HAP-1 (cell line): ENCODE measurements at regions not wholly inside any gene's neighbourhood (a gene's known extent, or its start where the extent isn't known, plus 50 kb on each side); places are given as distances from the start of the nearest gene placed in this dataset.

Experiments
- DNase-seq, 2 experiments: peaks; one replicate each; pipeline ENCODE4 v3.0.0-alpha.2; 2016 to 2020; ENCODE audit warnings: low spot score in 2 of 2
- H3K27me3 ChIP-seq: fragments of 250-450 bp; sonication (Bioruptor Pico); 2 replicates; pipeline ENCODE4 v1.5.1; 2020; ENCODE audit warnings: low read depth, mild to moderate bottlenecking, moderate library complexity
- H3K36me3 ChIP-seq: fragments of 250-450 bp; sonication (Bioruptor Pico); replicated peaks from 2 replicates; pipeline ENCODE4 v1.5.1; 2020; ENCODE audit warnings: mild to moderate bottlenecking
- H3K4me1 ChIP-seq: fragments of 250-450 bp; sonication (Bioruptor Pico); 2 replicates; pipeline ENCODE4 v1.5.1; 2020; ENCODE audit warnings: mild to moderate bottlenecking
- H3K4me3 ChIP-seq: fragments of 250-450 bp; sonication (Bioruptor Pico); 2 replicates; pipeline ENCODE4 v1.5.1; 2020; ENCODE audit warnings: mild to moderate bottlenecking, moderate library complexity
- H3K9me3 ChIP-seq: fragments of 250-450 bp; sonication (Bioruptor Pico); 2 replicates; pipeline ENCODE4 v1.5.1; 2020; ENCODE audit warnings: mild to moderate bottlenecking, moderate library complexity
- in situ Hi-C: fragments of 300-500 bp; cut with MboI; formaldehyde crosslinking; loops from 3 replicates; pipeline ENCODE4 v1.14.3; 2020; ENCODE audit warnings: low sequenced_read_pairs, inconsistent platforms, mixed read lengths

DNA sequence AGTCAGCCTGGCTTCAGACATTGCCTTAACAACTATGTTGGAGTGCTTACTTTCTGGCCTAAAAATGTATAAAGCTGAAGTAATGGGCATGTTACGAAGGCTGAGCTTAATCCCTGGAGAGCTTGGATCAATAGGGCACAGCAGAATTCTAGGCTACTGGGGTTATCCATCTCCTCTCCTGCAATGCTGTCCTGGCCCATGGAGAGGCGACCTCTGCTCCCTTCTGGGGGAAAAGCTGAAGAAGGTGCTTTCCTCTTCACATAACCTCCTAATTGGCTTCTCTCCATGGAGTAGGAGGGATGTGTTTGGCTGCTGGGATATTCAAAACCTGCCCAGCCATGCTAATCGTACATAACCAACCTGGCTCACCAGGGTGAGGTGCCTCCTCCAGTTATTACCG lies 403.5 kb downstream of the DMRT2 start:
- in situ Hi-C loops = no loop called here
- Histone ChIP-seq H3K36me3 (no peaks in the 10 kb centered on the region), H3K27me3 (no peaks in the 10 kb centered on the region), H3K4me3 (no peak overlapping the region), H3K4me1 (no peaks in the 10 kb centered on the region), H3K9me3 (no peaks in the 10 kb centered on the region)
- no peak for DNase-seq

- Histone ChIP-seq H3K36me3 (no peaks in the 10 kb centered on the region), H3K27me3 (no peaks in the 10 kb centered on the region), H3K9me3 (no peaks in the 10 kb centered on the region), H3K4me1 (no peaks in the 10 kb centered on the region), H3K4me3 (no peak overlapping the region)
- in situ Hi-C loops = no loop called here
- DNase-seq = no peak
Measured at GRCh38 chr9:1454211-1454610, 404.1 kb downstream of the DMRT2 start.

- H3K4me1 ChIP-seq = no peaks in the 10 kb centered on the region
- DNase-seq = no peak
- H3K4me3 ChIP-seq = no peak overlapping the region
- no peaks in the 10 kb centered on the region for H3K27me3 ChIP-seq
- no peaks in the 10 kb centered on the region for H3K36me3 ChIP-seq
- no peaks in the 10 kb centered on the region for H3K9me3 ChIP-seq
- in situ Hi-C loops = no loop called here
Measured at GRCh38 chr9:1454616-1455347, 404.6 kb downstream of the DMRT2 start.

GRCh38 chr9:1455766-1456165 lies 405.6 kb downstream of the DMRT2 start:
- Histone ChIP-seq H3K36me3 (no peaks in the 10 kb centered on the region), H3K4me3 (no peak overlapping the region), H3K9me3 (no peaks in the 10 kb centered on the region), H3K4me1 (no peaks in the 10 kb centered on the region), H3K27me3 (no peaks in the 10 kb centered on the region)
- DNase-seq = no peak
- in situ Hi-C loops = no loop called here

GRCh38 chr9:1456301-1457024 lies 406.3 kb downstream of the DMRT2 start:
- Histone ChIP-seq H3K9me3 (no peaks in the 10 kb centered on the region), H3K27me3 (no peaks in the 10 kb centered on the region), H3K4me1 (no peaks in the 10 kb centered on the region), H3K36me3 (no peaks in the 10 kb centered on the region), H3K4me3 (no peak overlapping the region)
- in situ Hi-C loops = no loop called here
- DNase-seq = no peak

DNA sequence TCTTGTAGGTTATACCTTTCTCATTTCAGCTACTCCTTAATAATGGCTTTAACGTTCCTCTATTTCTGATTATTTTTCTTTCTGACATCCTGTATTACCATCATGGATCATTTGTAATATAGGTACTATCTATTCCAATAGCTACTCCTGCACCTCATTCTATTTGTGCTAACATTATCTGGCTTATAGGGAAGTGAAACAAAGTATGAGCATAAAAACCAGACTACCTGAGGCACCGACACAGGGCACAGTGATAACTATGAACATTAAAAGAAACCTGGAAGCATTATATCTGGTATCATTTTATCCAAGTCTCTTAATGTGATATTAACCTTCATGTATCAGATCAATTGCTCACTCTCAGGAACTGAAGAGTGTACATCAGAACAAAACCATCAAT lies 407.3 kb downstream of the DMRT2 start:
- Histone ChIP-seq H3K4me1 (no peaks in the 10 kb centered on the region), H3K36me3 (no peaks in the 10 kb centered on the region), H3K4me3 (no peak overlapping the region), H3K9me3 (no peaks in the 10 kb centered on the region), H3K27me3 (no peaks in the 10 kb centered on the region)
- in situ Hi-C loops = no loop called here
- no peak for DNase-seq

GRCh38 chr9:1458503-1458902 lies 408.3 kb downstream of the DMRT2 start:
- H3K36me3 ChIP-seq = no peaks in the 10 kb centered on the region
- no peak overlapping the region for H3K4me3 ChIP-seq
- no peak for DNase-seq
- H3K27me3 ChIP-seq = no peaks in the 10 kb centered on the region
- in situ Hi-C loops = no loop called here
- H3K9me3 ChIP-seq = no peaks in the 10 kb centered on the region
- no peaks in the 10 kb centered on the region for H3K4me1 ChIP-seq

- no peaks in the 10 kb centered on the region for H3K36me3 ChIP-seq
- peak; percentile 22 to 23 for DNase-seq
- in situ Hi-C loops = no loop called here
Measured at GRCh38 chr9:1460143-1460769, 410.1 kb downstream of the DMRT2 start.

DNA sequence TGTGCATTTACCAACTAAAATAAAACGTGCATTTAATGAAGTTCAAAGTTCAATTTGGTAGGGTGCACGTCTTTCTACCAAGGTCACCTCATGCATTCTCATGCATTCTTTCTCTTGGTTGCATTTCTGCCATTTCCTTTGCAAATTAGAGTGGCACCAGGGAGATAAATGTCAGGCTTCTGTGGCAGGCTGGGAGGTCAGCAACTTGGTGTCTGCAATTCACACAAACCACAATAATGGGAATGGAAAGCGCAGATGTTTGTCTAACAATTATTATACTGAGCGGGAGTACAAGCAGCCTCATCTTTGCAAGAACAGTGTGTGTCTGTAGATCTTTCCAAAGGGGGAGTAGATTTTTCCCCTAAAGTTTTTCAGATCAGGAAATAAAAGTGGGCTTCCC lies 411.7 kb downstream of the DMRT2 start:
- no peak for DNase-seq
- H3K4me3 ChIP-seq = no peak overlapping the region
- H3K9me3 ChIP-seq = no peaks in the 10 kb centered on the region
- in situ Hi-C loops = no loop called here
- H3K36me3 ChIP-seq = no peaks in the 10 kb centered on the region
- no peaks in the 10 kb centered on the region for H3K27me3 ChIP-seq
- H3K4me1 ChIP-seq = no peaks in the 10 kb centered on the region

More at GRCh38 chr9:1460143-1460769, 410.1 kb downstream of the DMRT2 start:
- Histone ChIP-seq H3K9me3 (no peaks in the 10 kb centered on the region), H3K4me1 (no peaks in the 10 kb centered on the region), H3K4me3 (no peak overlapping the region), H3K27me3 (no peaks in the 10 kb centered on the region)

GRCh38 chr9:1462626-1463308 lies 412.6 kb downstream of the DMRT2 start:
- no peaks in the 10 kb centered on the region for H3K4me1 ChIP-seq
- in situ Hi-C loops = no loop called here

GRCh38 chr9:1469996-1470395 lies 419.8 kb downstream of the DMRT2 start:
- Histone ChIP-seq H3K4me3 (no peak overlapping the region), H3K9me3 (no peaks in the 10 kb centered on the region), H3K4me1 (no peaks in the 10 kb centered on the region), H3K36me3 (no peaks in the 10 kb centered on the region), H3K27me3 (no peaks in the 10 kb centered on the region)
- DNase-seq = no peak
- in situ Hi-C loops = no loop called here

More at GRCh38 chr9:1462626-1463308, 412.6 kb downstream of the DMRT2 start:
- Histone ChIP-seq H3K4me3 (no peak overlapping the region), H3K27me3 (no peaks in the 10 kb centered on the region), H3K36me3 (no peaks in the 10 kb centered on the region), H3K9me3 (no peaks in the 10 kb centered on the region)
- DNase-seq = no peak

GRCh38 chr9:1473956-1474634 lies 423.9 kb downstream of the DMRT2 start:
- Histone ChIP-seq H3K27me3 (no peaks in the 10 kb centered on the region), H3K36me3 (no peaks in the 10 kb centered on the region), H3K4me1 (no peaks in the 10 kb centered on the region), H3K9me3 (no peaks in the 10 kb centered on the region), H3K4me3 (no peak overlapping the region)
- DNase-seq = no peak
- in situ Hi-C loops = no loop called here

DNA sequence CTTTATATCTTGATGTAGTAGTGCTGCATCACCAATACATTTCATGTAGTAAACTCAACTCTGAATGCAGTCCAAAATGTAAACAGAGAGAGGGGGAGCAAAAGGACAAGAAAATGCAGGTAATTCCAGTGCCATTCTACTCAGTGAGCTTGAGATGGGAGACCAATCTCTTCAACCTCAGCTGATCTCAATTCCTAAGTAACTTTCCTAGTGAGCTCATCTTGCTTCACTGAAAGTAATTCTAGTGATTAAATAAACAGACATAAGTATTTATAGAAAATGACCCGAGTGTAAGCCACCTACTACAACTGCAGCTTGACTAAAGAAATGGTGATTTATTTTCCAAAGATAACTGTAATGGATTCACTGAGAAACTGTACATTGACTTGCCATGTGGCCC lies 424.5 kb downstream of the DMRT2 start:
- Histone ChIP-seq H3K36me3 (no peaks in the 10 kb centered on the region), H3K9me3 (no peaks in the 10 kb centered on the region), H3K4me3 (no peak overlapping the region), H3K27me3 (no peaks in the 10 kb centered on the region), H3K4me1 (no peaks in the 10 kb centered on the region)
- in situ Hi-C loops = no loop called here
- no peak for DNase-seq
